NT2/D1 (cell line): ENCODE measurements at regions not wholly inside any gene's neighbourhood (a gene's known extent, or its start where the extent isn't known, plus 50 kb on each side); places are given as distances from the start of the nearest gene placed in this dataset.

Source experiments
- SUZ12 ChIP-seq: IDR thresholded peaks from 2 replicates; pipeline ENCODE4 v1.6.1; 2011; ENCODE audit not compliant: insufficient read length, insufficient read depth; ENCODE audit errors: extremely low read depth
- YY1 ChIP-seq: IDR thresholded peaks from 2 replicates; pipeline ENCODE4 v1.6.1; 2011; ENCODE audit not compliant: insufficient read length, insufficient read depth
- ZNF274 ChIP-seq: IDR thresholded peaks from 2 replicates; pipeline ENCODE4 v1.6.1; 2011; ENCODE audit warnings: mild to moderate bottlenecking, low read depth, low read length

- TF ChIP-seq ZNF274, result no peak
- TF ChIP-seq SUZ12, result no peak
- no peak for TF ChIP-seq YY1
Measured at GRCh38 chr5:109553846-109554245, 135.9 kb upstream of the MAN2A1 start.
